ENCODE measurements at regions not wholly inside any gene's neighbourhood (a gene's known extent, or its start where the extent isn't known, plus 50 kb on each side); places are given as distances from the start of the nearest gene placed in this dataset.

- no peak overlapping the region for H3K27ac Mint-ChIP-seq
- no peak overlapping the region for H3K4me3 Mint-ChIP-seq
- H3K36me3 Mint-ChIP-seq (ENCODE audit: low read depth): no peaks in the 10 kb centered on the region
- no peak for TF ChIP-seq CTCF (IDR thresholded peaks at IDR 0.05)
- no peaks in the 10 kb centered on the region for H3K4me1 Mint-ChIP-seq (ENCODE audit: low read depth)
- ATAC-seq (no peak), DNase-seq (no peak)
- POLR2A ChIA-PET: no interaction called here
- H3K9me3 Mint-ChIP-seq: peaks cover 5% of the 10 kb centered on the region
- intact Hi-C loops (cut with micrococcal nuclease): no loop called here
- no peaks in the 10 kb centered on the region for H3K27me3 Mint-ChIP-seq
- CTCF ChIA-PET: interaction anchor here (1.2 kb wide), 1 partner anchor 161 kb away, joined by 5 read pairs; no protein-coding TSS in a partner anchor
Observed at GRCh38 chr15:35912196-35912595, 366.2 kb upstream of the DPH6 start.

- no peaks in the 10 kb centered on the region for H3K27me3 Mint-ChIP-seq
- peaks cover 5% of the 10 kb centered on the region for H3K9me3 Mint-ChIP-seq
- TF ChIP-seq CTCF (IDR thresholded peaks at IDR 0.05): no peak
- CTCF ChIA-PET: no interaction called here
- H3K4me1 Mint-ChIP-seq (ENCODE audit: low read depth): no peaks in the 10 kb centered on the region
- ATAC-seq (no peak), DNase-seq (no peak)
- POLR2A ChIA-PET: no interaction called here
- intact Hi-C loops (cut with micrococcal nuclease): no loop called here
- H3K4me3 Mint-ChIP-seq: no peak overlapping the region
- H3K36me3 Mint-ChIP-seq (ENCODE audit: low read depth): no peaks in the 10 kb centered on the region
- H3K27ac Mint-ChIP-seq: no peak overlapping the region
Observed at GRCh38 chr15:35914573-35914972, 368.6 kb upstream of the DPH6 start.

GRCh38 chr15:35921046-35921445 is 375.1 kb upstream of the DPH6 start:
- ATAC-seq (no peak), DNase-seq (no peak)
- CTCF ChIA-PET: no interaction called here
- POLR2A ChIA-PET: no interaction called here
- intact Hi-C loops (cut with micrococcal nuclease): no loop called here
- no peak for TF ChIP-seq CTCF (IDR thresholded peaks at IDR 0.05)
- no peak overlapping the region for H3K27ac Mint-ChIP-seq
- peaks cover 1% of the 10 kb centered on the region for H3K9me3 Mint-ChIP-seq
- H3K27me3 Mint-ChIP-seq: no peaks in the 10 kb centered on the region
- H3K4me3 Mint-ChIP-seq: no peak overlapping the region
- H3K36me3 Mint-ChIP-seq (ENCODE audit: low read depth): no peaks in the 10 kb centered on the region
- H3K4me1 Mint-ChIP-seq (ENCODE audit: low read depth): no peaks in the 10 kb centered on the region

- ChIA-PET CTCF (no interaction called here), POLR2A (no interaction called here)
- TF ChIP-seq CTCF (IDR thresholded peaks at IDR 0.05): no peak
- Mint-ChIP-seq H3K27me3 (no peaks in the 10 kb centered on the region), H3K27ac (no peak overlapping the region), H3K9me3 (peaks cover 1% of the 10 kb centered on the region), H3K36me3 (ENCODE audit: low read depth) (no peaks in the 10 kb centered on the region), H3K4me3 (no peak overlapping the region), H3K4me1 (ENCODE audit: low read depth) (no peaks in the 10 kb centered on the region)
- ATAC-seq (no peak), DNase-seq (no peak)
- intact Hi-C loops (cut with micrococcal nuclease): no loop called here
Observed at GRCh38 chr15:35925275-35926006, 379.5 kb upstream of the DPH6 start.

- ATAC-seq: no peak
- POLR2A ChIA-PET: no interaction called here
- Mint-ChIP-seq H3K4me3 (no peak overlapping the region), H3K36me3 (ENCODE audit: low read depth) (no peaks in the 10 kb centered on the region), H3K27ac (no peak overlapping the region), H3K4me1 (ENCODE audit: low read depth) (no peaks in the 10 kb centered on the region), H3K27me3 (no peaks in the 10 kb centered on the region), H3K9me3 (peaks cover 1% of the 10 kb centered on the region)
- CTCF ChIA-PET: no interaction called here
- intact Hi-C loops (cut with micrococcal nuclease): no loop called here
- TF ChIP-seq CTCF (IDR thresholded peaks at IDR 0.05): no peak
- no peak for DNase-seq
Observed at GRCh38 chr15:35926007-35926380, 380.0 kb upstream of the DPH6 start.
